PFSK-1 (cell line): ENCODE measurements at regions not wholly inside any gene's neighbourhood (a gene's known extent, or its start where the extent isn't known, plus 50 kb on each side); places are given as distances from the start of the nearest gene placed in this dataset.

Experiments used
- FOXP2 ChIP-seq: optimal IDR thresholded peaks from 2 replicates; pipeline ENCODE3; 2011; ENCODE audit warnings: borderline replicate concordance, control low read depth, inconsistent platforms; ENCODE audit not compliant: insufficient read depth; ENCODE audit errors: extremely low read length, extremely low read depth
- POLR2AphosphoS5 ChIP-seq: IDR thresholded peaks from 2 replicates; pipeline ENCODE4 v1.6.1; 2012; ENCODE audit warnings: low read depth, mild to moderate bottlenecking, control low read depth, low read length, moderate library complexity
- REST ChIP-seq, 2 experiments: IDR thresholded peaks; 2 replicates each; pipeline versions ENCODE4 v1.6.1 to v1.8.0; 2011 to 2012; ENCODE audit warnings: low read depth in 2 of 2, low read length in 2 of 2, control low read depth in 1 of 2, inconsistent platforms in 1 of 2, mild to moderate bottlenecking in 1 of 2, moderate library complexity in 1 of 2; ENCODE audit not compliant: insufficient read depth in 1 of 2
- SIN3A ChIP-seq: IDR thresholded peaks from 2 replicates; pipeline ENCODE4 v1.6.1; 2012; ENCODE audit warnings: mild to moderate bottlenecking, low read length, moderate library complexity, borderline replicate concordance; ENCODE audit not compliant: insufficient read depth
- TAF1 ChIP-seq: IDR thresholded peaks from 2 replicates; pipeline ENCODE4 v1.6.1; 2012; ENCODE audit warnings: low read length, control low read depth, borderline replicate concordance; ENCODE audit not compliant: insufficient read depth

- TF ChIP-seq TAF1 (no peak), POLR2AphosphoS5 (no peak), REST (IDR thresholded peaks at IDR 0.05; ENCODE audit: insufficient read depth in 1 of 2, low read depth in 2 of 2, low read length in 2 of 2) (no peak), SIN3A (no peak), FOXP2 (no peak)
Observed at GRCh38 chr13:67758975-67759374, 528.8 kb upstream of the PCDH9 start.
